ENCODE measurements at regions not wholly inside any gene's neighbourhood (a gene's known extent, or its start where the extent isn't known, plus 50 kb on each side); places are given as distances from the start of the nearest gene placed in this dataset.

GRCh38 chr10:108566316-108567107 lies 1356.8 kb downstream of the XPNPEP1 start:
- Histone ChIP-seq H3K4me1 (peaks cover 0 to 5% (median 4%) of the 10 kb centered on the region in 4 donors), H3K9me3 (no peaks in the 10 kb centered on the region), H3K36me3 (no peaks in the 10 kb centered on the region), H3K27me3 (no peaks in the 10 kb centered on the region), H3K4me3 (no peak overlapping the region), H3K27ac (replicated peaks in 1 of 4) (no peak overlapping the region)
- intact Hi-C loops (cut with DNase I) = no loop called here
- WGBS = 95% methylated on average over 24 of the region's 33 CpGs
- TF ChIP-seq POLR2A (IDR thresholded peaks at IDR 0.05; ENCODE audit: low read depth) (no peak), EP300 (IDR thresholded peaks at IDR 0.05) (no peak), CTCF (IDR thresholded peaks at IDR 0.05) (no peak), POLR2AphosphoS5 (IDR thresholded peaks at IDR 0.05) (no peak)
- DNase-seq (ENCODE audit: extremely low spot score) = no peak

- H3K27me3 ChIP-seq = no peaks in the 10 kb centered on the region
- H3K36me3 ChIP-seq = no peaks in the 10 kb centered on the region
- intact Hi-C loops (cut with DNase I) = no loop called here
- H3K27ac ChIP-seq (replicated peaks in 1 of 4) = no peak overlapping the region
- no peak overlapping the region for H3K4me3 ChIP-seq
- DNase-seq (ENCODE audit: extremely low spot score) = no peak
- H3K9me3 ChIP-seq = no peaks in the 10 kb centered on the region
- TF ChIP-seq EP300 (IDR thresholded peaks at IDR 0.05) = no peak
- no peak for TF ChIP-seq POLR2A (IDR thresholded peaks at IDR 0.05; ENCODE audit: low read depth)
- TF ChIP-seq POLR2AphosphoS5 (IDR thresholded peaks at IDR 0.05) = no peak
- no peak for TF ChIP-seq CTCF (IDR thresholded peaks at IDR 0.05)
- H3K4me1 ChIP-seq = peaks cover 0 to 8% (median 5%) of the 10 kb centered on the region in 4 donors
Measured at GRCh38 chr10:108562105-108562504, 1361.2 kb downstream of the XPNPEP1 start.

GRCh38 chr10:108561649-108562048 lies 1361.7 kb downstream of the XPNPEP1 start:
- H3K27me3 ChIP-seq = no peaks in the 10 kb centered on the region
- H3K27ac ChIP-seq (replicated peaks in 1 of 4) = no peak overlapping the region
- TF ChIP-seq POLR2AphosphoS5 (IDR thresholded peaks at IDR 0.05) (no peak), CTCF (IDR thresholded peaks at IDR 0.05) (no peak), POLR2A (IDR thresholded peaks at IDR 0.05; ENCODE audit: low read depth) (no peak), EP300 (IDR thresholded peaks at IDR 0.05) (no peak)
- no peak for DNase-seq (ENCODE audit: extremely low spot score)
- intact Hi-C loops (cut with DNase I) = no loop called here
- no peaks in the 10 kb centered on the region for H3K9me3 ChIP-seq
- H3K4me1 ChIP-seq = peaks cover 0 to 8% (median 5%) of the 10 kb centered on the region in 4 donors
- WGBS = 27% methylated on average over 1 of the region's 1 CpG
- no peak overlapping the region for H3K4me3 ChIP-seq
- H3K36me3 ChIP-seq = no peaks in the 10 kb centered on the region

GRCh38 chr10:108560488-108560887 lies 1362.8 kb downstream of the XPNPEP1 start:
- H3K27me3 ChIP-seq = no peaks in the 10 kb centered on the region
- no peak for DNase-seq (ENCODE audit: extremely low spot score)
- no peak for TF ChIP-seq POLR2A (IDR thresholded peaks at IDR 0.05; ENCODE audit: low read depth)
- no peak for TF ChIP-seq CTCF (IDR thresholded peaks at IDR 0.05)
- no peak for TF ChIP-seq POLR2AphosphoS5 (IDR thresholded peaks at IDR 0.05)
- no peak for TF ChIP-seq EP300 (IDR thresholded peaks at IDR 0.05)
- H3K9me3 ChIP-seq = no peaks in the 10 kb centered on the region
- H3K4me1 ChIP-seq = peaks cover 0 to 8% (median 5%) of the 10 kb centered on the region in 4 donors
- intact Hi-C loops (cut with DNase I) = no loop called here
- H3K27ac ChIP-seq (replicated peaks in 1 of 4) = no peak overlapping the region
- H3K36me3 ChIP-seq = no peaks in the 10 kb centered on the region
- H3K4me3 ChIP-seq = no peak overlapping the region

- Histone ChIP-seq H3K4me1 (peaks cover 0 to under 1% (median 0%) of the 10 kb centered on the region in 4 donors), H3K9me3 (no peaks in the 10 kb centered on the region), H3K4me3 (no peak overlapping the region), H3K27me3 (no peaks in the 10 kb centered on the region), H3K36me3 (no peaks in the 10 kb centered on the region), H3K27ac (replicated peaks in 1 of 4) (no peak overlapping the region)
- intact Hi-C loops (cut with DNase I) = no loop called here
- DNase-seq (ENCODE audit: extremely low spot score) = no peak
- 75% methylated on average over 4 of the region's 4 CpGs for WGBS
- TF ChIP-seq EP300 (IDR thresholded peaks at IDR 0.05) (no peak), CTCF (IDR thresholded peaks at IDR 0.05) (no peak), POLR2AphosphoS5 (IDR thresholded peaks at IDR 0.05) (no peak), POLR2A (IDR thresholded peaks at IDR 0.05; ENCODE audit: low read depth) (no peak)
Measured at GRCh38 chr10:108556186-108556585, 1367.1 kb downstream of the XPNPEP1 start.
